ENCODE measurements at regions not wholly inside any gene's neighbourhood (a gene's known extent, or its start where the extent isn't known, plus 50 kb on each side); places are given as distances from the start of the nearest gene placed in this dataset.

- no peak for TF ChIP-seq CTCF (IDR thresholded peaks at IDR 0.05; ENCODE audit: extremely low read depth, missing control alignments)
- no peak for DNase-seq (ENCODE audit: low spot score)
Measured at GRCh38 chr16:65225488-65225887, 103.6 kb upstream of the CDH11 start.

- no peak for DNase-seq (ENCODE audit: low spot score)
- no peak for TF ChIP-seq CTCF (IDR thresholded peaks at IDR 0.05; ENCODE audit: extremely low read depth, missing control alignments)
Measured at GRCh38 chr16:65224994-65225393, 103.1 kb upstream of the CDH11 start.

- DNase-seq (ENCODE audit: low spot score): no peak
- no peak for TF ChIP-seq CTCF (IDR thresholded peaks at IDR 0.05; ENCODE audit: extremely low read depth, missing control alignments)
Measured at GRCh38 chr16:65224471-65224870, 102.6 kb upstream of the CDH11 start.

GRCh38 chr16:65223335-65223734, 101.5 kb upstream of the CDH11 start:
- TF ChIP-seq CTCF (IDR thresholded peaks at IDR 0.05; ENCODE audit: extremely low read depth, missing control alignments): no peak
- DNase-seq (ENCODE audit: low spot score): no peak

GRCh38 chr16:65222536-65222935, 100.7 kb upstream of the CDH11 start:
- no peak for DNase-seq (ENCODE audit: low spot score)
- no peak for TF ChIP-seq CTCF (IDR thresholded peaks at IDR 0.05; ENCODE audit: extremely low read depth, missing control alignments)

- no peak for DNase-seq (ENCODE audit: low spot score)
- no peak for TF ChIP-seq CTCF (IDR thresholded peaks at IDR 0.05; ENCODE audit: extremely low read depth, missing control alignments)
Measured at GRCh38 chr16:65222049-65222448, 100.2 kb upstream of the CDH11 start.

- DNase-seq (ENCODE audit: low spot score): no peak
- TF ChIP-seq CTCF (IDR thresholded peaks at IDR 0.05; ENCODE audit: extremely low read depth, missing control alignments): no peak
Measured at GRCh38 chr16:65219786-65220185, 97.9 kb upstream of the CDH11 start.
